IMR-90 (cell line): ENCODE measurements at regions not wholly inside any gene's neighbourhood (a gene's known extent, or its start where the extent isn't known, plus 50 kb on each side); places are given as distances from the start of the nearest gene placed in this dataset.

Experiments used
- ATAC-seq: fragments of 200-7000 bp; cut with Tn5 transposase; 2 replicates; pipeline ENCODE4 v1.9.1; 2020; ENCODE audit warnings: low read depth, mild to moderate bottlenecking, moderate library complexity
- BruUV-seq: library from RNA; stranded (reverse); fragments of 400-500 nt; replicated peaks from 2 replicates; lab custom pipeline; 2021; lab: Mats Ljungman, UMichigan
- CTCF ChIA-PET: fragments of 300-600 bp; formaldehyde crosslinking; extraction: SDS; loops from one replicate; lab custom pipeline; 2021; ENCODE audit warnings: antibody characterized with exemption; lab: Yijun Ruan, JAX
- POLR2A ChIA-PET: fragments of 300-600 bp; sonication (Branson Sonifier 250); formaldehyde crosslinking; loops from one replicate; lab custom pipeline; 2022; ENCODE audit warnings: antibody characterized with exemption; ENCODE audit not compliant: unreplicated experiment; lab: Charles Lee
- DNase-seq: peaks from one replicate; pipeline ENCODE4 v3.0.0; 2013
- H2AFZ ChIP-seq: replicated peaks from 2 replicates; pipeline ENCODE3; 2013; ENCODE audit warnings: low read length, mild to moderate bottlenecking; ENCODE audit not compliant: poor library complexity
- H2AK5ac ChIP-seq: 2 replicates; pipeline ENCODE4 v1.6.1; 2013; ENCODE audit warnings: low read depth, low read length, inconsistent platforms
- H2AK9ac ChIP-seq: replicated peaks from 2 replicates; pipeline ENCODE3; 2013; ENCODE audit warnings: mild to moderate bottlenecking, low read depth, low read length, moderate library complexity; ENCODE audit not compliant: poor library complexity
- H2BK120ac ChIP-seq: 2 replicates; pipeline ENCODE4 v1.6.1; 2013; ENCODE audit warnings: low read depth, low read length, inconsistent platforms
- H2BK15ac ChIP-seq: 3 replicates; pipeline ENCODE4 v1.6.1; 2013; ENCODE audit warnings: low read depth, low read length, inconsistent platforms
- H2BK20ac ChIP-seq: 2 replicates; pipeline ENCODE4 v1.6.1; 2013; ENCODE audit warnings: low read depth, mild to moderate bottlenecking, inconsistent platforms, low read length, moderate library complexity
- H2BK5ac ChIP-seq: 2 replicates; pipeline ENCODE4 v1.6.1; 2013; ENCODE audit warnings: mild to moderate bottlenecking, low read depth, low read length, inconsistent platforms; ENCODE audit not compliant: poor library complexity, severe bottlenecking
- H3K14ac ChIP-seq: replicated peaks from 2 replicates; pipeline ENCODE4 v1.6.1; 2013; ENCODE audit warnings: low read depth, low read length, inconsistent platforms
- H3K18ac ChIP-seq: 2 replicates; pipeline ENCODE4 v1.6.1; 2013; ENCODE audit warnings: low read depth, low read length, control low read depth
- H3K23ac ChIP-seq: 2 replicates; pipeline ENCODE4 v1.6.1; 2013; ENCODE audit warnings: low read depth, low read length, inconsistent platforms
- H3K27ac ChIP-seq: 2 replicates; pipeline ENCODE4 v1.5.1; 2013; ENCODE audit warnings: mild to moderate bottlenecking, control low read depth, low read length; ENCODE audit not compliant: insufficient read depth
- H3K27me3 ChIP-seq: 2 replicates; pipeline ENCODE4 v1.6.1; 2013; ENCODE audit warnings: low read length; ENCODE audit not compliant: control insufficient read depth, insufficient read depth
- H3K36me3 ChIP-seq: 2 replicates; pipeline ENCODE4 v1.6.1; 2013; ENCODE audit warnings: low read length, mixed read lengths; ENCODE audit not compliant: control insufficient read depth, insufficient read depth
- H3K4ac ChIP-seq: 2 replicates; pipeline ENCODE4 v1.6.1; 2013; ENCODE audit warnings: low read depth, low read length, inconsistent platforms
- H3K4me1 ChIP-seq: 2 replicates; pipeline ENCODE4 v1.6.1; 2013; ENCODE audit warnings: low read length, mixed read lengths; ENCODE audit not compliant: control insufficient read depth, insufficient read depth
- H3K4me2 ChIP-seq: 2 replicates; pipeline ENCODE4 v1.6.1; 2013; ENCODE audit warnings: low read depth, mild to moderate bottlenecking, control low read depth, low read length, moderate library complexity
- H3K4me3 ChIP-seq: 2 replicates; pipeline ENCODE4 v1.5.1; 2013; ENCODE audit warnings: low read depth, mild to moderate bottlenecking, control low read depth, low read length, moderate library complexity; ENCODE audit not compliant: insufficient read depth
- H3K56ac ChIP-seq: 2 replicates; pipeline ENCODE4 v1.6.1; 2013; ENCODE audit warnings: low read length, inconsistent platforms; ENCODE audit not compliant: insufficient read depth; ENCODE audit errors: extremely low read depth
- H3K79me1 ChIP-seq, 2 experiments: 2 replicates each; pipeline ENCODE4 v1.6.1; 2013; ENCODE audit warnings: low read length in 2 of 2, inconsistent platforms in 1 of 2, low read depth in 1 of 2
- H3K9ac ChIP-seq: 2 replicates; pipeline ENCODE4 v1.6.1; 2013; ENCODE audit warnings: low read depth, low read length, control low read depth
- H3K9me1 ChIP-seq: 2 replicates; pipeline ENCODE4 v1.6.1; 2013; ENCODE audit warnings: low read length, inconsistent platforms; ENCODE audit not compliant: insufficient read depth
- H3K9me3 ChIP-seq: 2 replicates; pipeline ENCODE4 v1.6.1; 2013; ENCODE audit warnings: low read length; ENCODE audit not compliant: control insufficient read depth, insufficient read depth
- H4K20me1 ChIP-seq: 2 replicates; pipeline ENCODE4 v1.6.1; 2013; ENCODE audit warnings: low read length, inconsistent platforms; ENCODE audit not compliant: insufficient read depth
- H4K5ac ChIP-seq: 2 replicates; pipeline ENCODE4 v1.6.1; 2013; ENCODE audit warnings: mild to moderate bottlenecking, low read depth, low read length, control low read depth
- H4K8ac ChIP-seq, 2 experiments: 2 replicates each; pipeline ENCODE4 v1.6.1; 2013; ENCODE audit warnings: low read depth in 2 of 2, low read length in 2 of 2, control low read depth in 1 of 2, inconsistent platforms in 1 of 2
- H4K91ac ChIP-seq: 2 replicates; pipeline ENCODE4 v1.6.1; 2013; ENCODE audit warnings: low read depth, low read length, inconsistent platforms; ENCODE audit not compliant: insufficient read depth
- CTCF ChIP-seq: conservative IDR thresholded peaks from 2 replicates; pipeline ENCODE4 v1.5.1; 2012; ENCODE audit warnings: mild to moderate bottlenecking, low read depth, low read length, improper control_type of control experiment
- MAZ ChIP-seq: IDR thresholded peaks from 2 replicates; pipeline ENCODE4 v1.6.1; 2012; ENCODE audit warnings: low read depth, mild to moderate bottlenecking, low read length, improper control_type of control experiment, moderate library complexity, borderline replicate concordance
- WGBS, 2 experiments: methylation state at CpG; one replicate each; pipeline versions ENCODE4 v1.1.5 to v1.1.7; 2013; ENCODE audit warnings: missing lambda C conversion rate in 2 of 2; ENCODE audit not compliant: insufficient read length in 1 of 2; ENCODE audit errors: extremely low coverage in 2 of 2; 5-methylcytosine and 5-hydroxymethylcytosine counted together
- dilution Hi-C: fragments of 300-500 bp; cut with HindIII; formaldehyde crosslinking; loops from one replicate; pipeline ENCODE4 v1.14.3; 2018; ENCODE audit warnings: low sequenced_read_pairs; ENCODE audit not compliant: unreplicated experiment
- in situ Hi-C: fragments of 300-500 bp; cut with MboI; formaldehyde crosslinking; loops from 3 replicates; pipeline ENCODE4 v1.14.3; 2019; ENCODE audit warnings: low sequenced_read_pairs, inconsistent platforms, mixed read lengths
- intact Hi-C: fragments of 100-400 bp; cut with micrococcal nuclease; formaldehyde crosslinking; loops from 2 replicates; pipeline ENCODE4 v1.10.0; 2022

- in situ Hi-C loops, result no loop called here
- no peaks in the 10 kb centered on the region for H3K79me1 ChIP-seq
- H2BK120ac ChIP-seq, result no peak overlapping the region
- H3K36me3 ChIP-seq, result no peaks in the 10 kb centered on the region
- no peak overlapping the region for H2BK5ac ChIP-seq
- dilution Hi-C loops, result no loop called here
- peaks cover 6% of the 10 kb centered on the region for H3K4me1 ChIP-seq
- no CpG with 5 or more reads among the region's 4 CpGs for WGBS, 2 experiments
- intact Hi-C loops, result no loop called here
- no peak overlapping the region for H3K9ac ChIP-seq
- no peak overlapping the region for H3K4me3 ChIP-seq
- H4K5ac ChIP-seq, result no peak overlapping the region
- H4K91ac ChIP-seq, result no peak overlapping the region
- H2AFZ ChIP-seq, result no peak overlapping the region
- no peaks in the 10 kb centered on the region for H3K9me1 ChIP-seq
- no peak overlapping the region for H2AK9ac ChIP-seq
- no peak overlapping the region for H3K18ac ChIP-seq
- H3K27me3 ChIP-seq, result no peaks in the 10 kb centered on the region
- H2AK5ac ChIP-seq, result no peak overlapping the region
- DNase-seq, result no peak
- POLR2A ChIA-PET, result no interaction called here
- CTCF ChIA-PET, result interaction anchor here (0.6 kb wide), 1 partner anchor 28 kb away, joined by 3 read pairs; no protein-coding TSS in a partner anchor
- no peak overlapping the region for H3K23ac ChIP-seq
- no peak overlapping the region for H3K56ac ChIP-seq
- peaks cover 27% of the 10 kb centered on the region for H3K9me3 ChIP-seq
- H3K14ac ChIP-seq, result no peak overlapping the region
- no TSS peak for BruUV-seq
- no peak for ATAC-seq
- H3K4me2 ChIP-seq, result no peak overlapping the region
- H4K20me1 ChIP-seq, result no peaks in the 10 kb centered on the region
- H4K8ac ChIP-seq, result no peak overlapping the region
- H2BK20ac ChIP-seq, result no peak overlapping the region
- H3K27ac ChIP-seq, result no peak overlapping the region
- TF ChIP-seq CTCF (no peak), MAZ (no peak)
- no peak overlapping the region for H3K4ac ChIP-seq
- H2BK15ac ChIP-seq, result no peak overlapping the region
Observed at GRCh38 chr12:127175361-127175760, 1091.6 kb upstream of the TMEM132C start.
